ENCODE measurements at regions not wholly inside any gene's neighbourhood (a gene's known extent, or its start where the extent isn't known, plus 50 kb on each side); places are given as distances from the start of the nearest gene placed in this dataset.
A peak's percentile ranks its signal among the peaks of the same experiment; 100 is the strongest.
"Not testable (repeated sequence)": the region's sequence is repeated elsewhere in the genome, so short reads cannot be mapped to it uniquely, and the experiment has no call there.

DNA sequence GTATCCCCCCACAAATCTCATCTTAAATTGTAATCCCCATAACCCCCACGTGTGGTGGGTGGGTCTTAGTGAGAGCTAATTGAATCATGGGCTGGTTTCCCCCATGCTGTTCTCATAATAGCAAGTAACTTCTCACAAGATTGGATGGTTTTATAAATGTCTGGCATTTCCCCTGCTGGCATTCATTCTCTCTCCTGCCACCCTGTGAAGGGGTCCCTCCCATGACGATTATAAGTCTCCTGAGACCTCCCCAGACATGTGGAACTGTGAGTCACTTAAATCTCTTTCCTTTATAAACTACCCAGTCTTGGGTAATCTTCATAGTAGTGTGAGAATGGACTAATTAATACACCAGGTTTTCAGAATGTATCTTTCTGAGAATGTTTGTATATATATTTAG lies 1159.4 kb downstream of the FAM181B start:
- Histone ChIP-seq H3K27ac (no peak overlapping the region), H3K4me3 (no peak overlapping the region), H3K9me3 (no peaks in the 10 kb centered on the region), H3K4me1 (no peaks in the 10 kb centered on the region), H3K27me3 (ENCODE audit: low read depth) (no peaks in the 10 kb centered on the region), H3K36me3 (no peaks in the 10 kb centered on the region)
- intact Hi-C loops (cut with DNase I), result no loop called here
- ATAC-seq (no peak), DNase-seq (no peak)
- TF ChIP-seq, protein P1, sequence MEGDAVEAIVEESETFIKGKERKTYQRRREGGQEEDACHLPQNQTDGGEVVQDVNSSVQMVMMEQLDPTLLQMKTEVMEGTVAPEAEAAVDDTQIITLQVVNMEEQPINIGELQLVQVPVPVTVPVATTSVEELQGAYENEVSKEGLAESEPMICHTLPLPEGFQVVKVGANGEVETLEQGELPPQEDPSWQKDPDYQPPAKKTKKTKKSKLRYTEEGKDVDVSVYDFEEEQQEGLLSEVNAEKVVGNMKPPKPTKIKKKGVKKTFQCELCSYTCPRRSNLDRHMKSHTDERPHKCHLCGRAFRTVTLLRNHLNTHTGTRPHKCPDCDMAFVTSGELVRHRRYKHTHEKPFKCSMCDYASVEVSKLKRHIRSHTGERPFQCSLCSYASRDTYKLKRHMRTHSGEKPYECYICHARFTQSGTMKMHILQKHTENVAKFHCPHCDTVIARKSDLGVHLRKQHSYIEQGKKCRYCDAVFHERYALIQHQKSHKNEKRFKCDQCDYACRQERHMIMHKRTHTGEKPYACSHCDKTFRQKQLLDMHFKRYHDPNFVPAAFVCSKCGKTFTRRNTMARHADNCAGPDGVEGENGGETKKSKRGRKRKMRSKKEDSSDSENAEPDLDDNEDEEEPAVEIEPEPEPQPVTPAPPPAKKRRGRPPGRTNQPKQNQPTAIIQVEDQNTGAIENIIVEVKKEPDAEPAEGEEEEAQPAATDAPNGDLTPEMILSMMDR (IDR thresholded peaks at IDR 0.05), result no peak

DNA sequence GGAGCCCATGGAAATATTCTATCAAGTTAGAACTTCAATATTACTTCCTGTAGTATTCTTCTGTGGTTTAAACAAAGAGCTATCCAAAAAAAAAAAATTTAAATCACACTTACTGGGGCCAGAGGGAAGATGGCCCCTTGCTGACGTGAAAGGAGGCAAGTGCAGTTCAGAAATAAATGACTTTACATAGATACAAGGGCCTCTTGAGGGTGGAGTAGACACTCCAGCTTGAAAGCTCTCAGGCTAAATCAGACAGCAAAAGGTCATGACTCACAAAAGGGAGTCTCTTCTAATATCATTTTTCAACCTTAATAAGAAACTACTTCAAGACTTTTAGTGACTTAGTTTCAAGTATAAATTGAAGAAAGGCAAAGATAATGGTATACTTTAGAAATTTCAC lies 1160.3 kb downstream of the FAM181B start:
- no peaks in the 10 kb centered on the region for H3K9me3 ChIP-seq
- H3K36me3 ChIP-seq, result no peaks in the 10 kb centered on the region
- H3K27ac ChIP-seq, result no peak overlapping the region
- no peaks in the 10 kb centered on the region for H3K4me1 ChIP-seq
- no peaks in the 10 kb centered on the region for H3K27me3 ChIP-seq (ENCODE audit: low read depth)
- DNase-seq, result no peak
- TF ChIP-seq, protein P1 (IDR thresholded peaks at IDR 0.05), result no peak
- intact Hi-C loops (cut with DNase I), result no loop called here
- H3K4me3 ChIP-seq, result no peak overlapping the region
- ATAC-seq, result no peak

DNA sequence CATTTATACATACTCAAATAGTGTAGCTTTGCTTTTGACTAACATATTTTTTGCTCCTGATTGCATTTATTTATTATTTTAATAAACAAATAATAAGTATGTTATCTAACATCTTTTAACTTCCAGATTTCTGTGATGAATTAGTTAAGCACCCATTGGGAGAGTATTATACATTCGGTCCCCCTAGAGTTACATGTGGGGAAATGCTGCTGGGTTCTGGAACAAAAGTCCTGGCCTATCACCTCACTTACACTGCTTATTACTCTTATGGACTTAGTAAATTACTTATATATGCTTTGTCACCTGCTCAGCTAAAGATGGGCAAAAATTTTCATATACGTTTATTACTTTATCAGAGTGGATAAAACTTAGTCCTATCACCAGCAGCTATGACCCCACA lies 1163.0 kb downstream of the FAM181B start:
- no peaks in the 10 kb centered on the region for H3K36me3 ChIP-seq
- H3K9me3 ChIP-seq, result no peaks in the 10 kb centered on the region
- intact Hi-C loops (cut with DNase I), result no loop called here
- no peaks in the 10 kb centered on the region for H3K27me3 ChIP-seq (ENCODE audit: low read depth)
- H3K4me3 ChIP-seq, result no peak overlapping the region
- no peak overlapping the region for H3K27ac ChIP-seq
- no peaks in the 10 kb centered on the region for H3K4me1 ChIP-seq
- ATAC-seq, result no peak
- TF ChIP-seq, protein P1 (IDR thresholded peaks at IDR 0.05), result no peak
- no peak for DNase-seq

DNA sequence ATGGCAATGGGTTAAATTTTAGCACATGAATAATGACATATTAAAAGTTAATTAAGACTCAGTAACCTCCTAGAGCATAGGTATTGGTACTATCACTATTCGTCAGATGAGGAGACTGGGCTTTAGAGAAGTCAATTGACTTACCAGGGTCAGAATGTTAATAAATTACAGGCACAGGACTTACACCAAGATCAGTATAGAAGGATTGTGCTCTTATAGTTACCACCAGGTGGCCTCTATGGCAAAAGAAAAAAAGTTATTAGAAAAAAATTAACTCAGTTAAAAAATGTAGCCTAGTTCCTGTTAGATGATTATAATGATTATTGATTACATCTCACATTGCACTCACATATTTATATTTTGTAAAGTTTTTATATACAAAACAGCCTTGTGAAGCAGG lies 1163.7 kb downstream of the FAM181B start:
- Histone ChIP-seq H3K27ac (no peak overlapping the region), H3K9me3 (no peaks in the 10 kb centered on the region), H3K36me3 (no peaks in the 10 kb centered on the region), H3K4me3 (no peak overlapping the region), H3K4me1 (no peaks in the 10 kb centered on the region), H3K27me3 (ENCODE audit: low read depth) (no peaks in the 10 kb centered on the region)
- DNase-seq, result no peak
- TF ChIP-seq, protein P1 (IDR thresholded peaks at IDR 0.05), result no peak
- ATAC-seq, result no peak
- intact Hi-C loops (cut with DNase I), result no loop called here

DNA sequence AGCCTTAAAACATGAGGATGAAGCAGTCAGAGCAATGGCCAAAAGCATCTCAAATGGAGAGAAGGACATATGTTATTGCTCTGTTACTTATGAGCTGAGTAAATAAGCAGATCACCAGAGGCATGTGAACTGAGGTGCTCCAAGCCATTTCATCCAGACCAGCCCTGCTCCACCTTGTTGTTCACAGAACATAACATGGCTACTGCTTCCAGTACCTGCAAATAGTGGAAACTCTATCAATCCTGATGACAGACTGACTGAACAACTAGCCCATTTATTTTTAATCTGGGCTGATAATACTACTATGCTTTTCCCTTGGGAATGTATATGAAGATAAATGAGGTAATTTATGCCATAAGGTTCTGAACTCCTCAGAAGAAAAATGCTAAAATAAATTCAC lies 1164.7 kb downstream of the FAM181B start:
- Histone ChIP-seq H3K36me3 (no peaks in the 10 kb centered on the region), H3K9me3 (no peaks in the 10 kb centered on the region), H3K27me3 (ENCODE audit: low read depth) (no peaks in the 10 kb centered on the region), H3K4me1 (no peaks in the 10 kb centered on the region), H3K4me3 (no peak overlapping the region), H3K27ac (no peak overlapping the region)
- ATAC-seq (no peak), DNase-seq (no peak)
- intact Hi-C loops (cut with DNase I), result no loop called here
- TF ChIP-seq, protein P1 (IDR thresholded peaks at IDR 0.05), result no peak

DNA sequence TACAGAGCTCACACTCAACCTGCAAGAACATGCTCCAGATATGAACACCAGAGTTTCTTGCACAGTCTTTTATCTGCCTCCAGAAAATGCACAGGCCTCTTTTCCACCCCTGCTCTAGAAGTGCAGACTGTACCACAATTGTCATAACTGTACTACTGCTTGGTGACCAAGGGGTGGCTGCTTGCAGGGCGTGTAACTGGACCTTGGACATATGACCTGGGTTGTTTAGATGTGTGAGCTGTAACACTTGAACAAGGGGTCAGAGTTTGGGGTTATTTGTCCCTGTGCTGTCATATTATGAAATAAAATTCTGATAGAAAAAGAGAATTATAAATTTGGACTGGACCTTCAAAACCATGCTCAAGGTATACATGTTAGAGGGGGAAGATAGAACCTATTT lies 1185.5 kb downstream of the FAM181B start:
- intact Hi-C loops (cut with DNase I), result no loop called here
- H3K27me3 ChIP-seq (ENCODE audit: low read depth), result no peaks in the 10 kb centered on the region
- H3K36me3 ChIP-seq, result no peaks in the 10 kb centered on the region
- H3K4me3 ChIP-seq, result no peak overlapping the region
- ATAC-seq, result no peak
- no peak for DNase-seq
- TF ChIP-seq, protein P1 (IDR thresholded peaks at IDR 0.05), result no peak
- H3K4me1 ChIP-seq, result no peaks in the 10 kb centered on the region
- H3K9me3 ChIP-seq, result no peaks in the 10 kb centered on the region
- H3K27ac ChIP-seq, result no peak overlapping the region

DNA sequence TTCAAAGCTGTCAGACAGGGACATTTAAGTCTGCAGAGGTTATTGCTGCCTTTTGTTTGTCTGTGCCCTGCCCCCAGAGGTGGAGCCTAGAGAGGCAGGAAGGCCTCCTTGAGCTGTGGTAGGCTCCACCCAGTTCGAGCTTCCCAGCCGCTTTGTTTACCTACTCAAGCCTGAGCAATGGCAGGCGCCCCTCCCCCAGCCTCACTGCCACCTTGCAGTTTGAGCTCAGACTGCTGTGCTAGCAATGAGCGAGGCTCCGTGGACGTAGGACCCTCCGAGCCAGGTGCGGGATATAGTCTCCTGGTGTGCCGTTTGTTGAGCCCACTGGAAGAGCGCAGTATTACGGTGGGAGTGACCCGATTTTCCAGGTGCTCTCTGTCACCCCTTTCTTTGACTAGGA lies 1193.9 kb downstream of the FAM181B start:
- H3K36me3 ChIP-seq; intact Hi-C loops (cut with DNase I); H3K27me3 ChIP-seq (ENCODE audit: low read depth); H3K4me3 ChIP-seq; ATAC-seq; H3K27ac ChIP-seq; H3K4me1 ChIP-seq; H3K9me3 ChIP-seq: not testable (repeated sequence)
- DNase-seq, result peak; percentile 38

Measured in lower lobe of right lung (tissue), 2 donors.